Small intestine (tissue), 7 donors: ENCODE measurements at regions not wholly inside any gene's neighbourhood (a gene's known extent, or its start where the extent isn't known, plus 50 kb on each side); places are given as distances from the start of the nearest gene placed in this dataset.

Experiments used
- DNase-seq, 2 donors: peaks; one replicate each; pipeline versions ENCODE4 v3.0.0 to v3.0.0-alpha.2; 2013
- FAIRE-seq: peaks from 2 replicates; lab custom pipeline; 2012; peaks lifted over from hg19 to GRCh38; lab: Jason Lieb, UNC
- H3K27ac ChIP-seq, 3 donors: one replicate each; pipeline ENCODE4 v1.5.1; 2013; ENCODE audit warnings: low read length in 2 of 3, mild to moderate bottlenecking in 2 of 3, control low read depth in 1 of 3, inconsistent platforms in 1 of 3, low read depth in 1 of 3, moderate library complexity in 1 of 3
- H3K27me3 ChIP-seq, 3 donors: one replicate each; pipeline ENCODE4 v1.6.1; 2013; ENCODE audit warnings: low read length in 3 of 3, inconsistent platforms in 1 of 3; ENCODE audit not compliant: control insufficient read depth in 3 of 3, insufficient read depth in 3 of 3
- H3K36me3 ChIP-seq, 3 donors: one replicate each; pipeline ENCODE4 v1.6.1; 2013; ENCODE audit warnings: low read length in 3 of 3, inconsistent platforms in 1 of 3, low read depth in 1 of 3, mild to moderate bottlenecking in 1 of 3, moderate library complexity in 1 of 3; ENCODE audit not compliant: control insufficient read depth in 3 of 3, insufficient read depth in 2 of 3
- H3K4me1 ChIP-seq, 3 donors: one replicate each; pipeline ENCODE4 v1.6.1; 2013; ENCODE audit warnings: low read length in 2 of 3, inconsistent platforms in 1 of 3, low read depth in 1 of 3, mild to moderate bottlenecking in 1 of 3, moderate library complexity in 1 of 3; ENCODE audit not compliant: control insufficient read depth in 3 of 3, insufficient read depth in 2 of 3
- H3K4me3 ChIP-seq, 3 donors: one replicate each; pipeline ENCODE4 v1.5.1; 2013; ENCODE audit warnings: low read length in 3 of 3, control low read depth in 1 of 3, inconsistent platforms in 1 of 3, low read depth in 1 of 3, mild to moderate bottlenecking in 1 of 3, moderate library complexity in 1 of 3
- H3K9me3 ChIP-seq, 2 donors: one replicate each; pipeline ENCODE4 v1.6.1; 2013; ENCODE audit warnings: low read depth in 1 of 2, low read length in 1 of 2; ENCODE audit not compliant: control insufficient read depth in 2 of 2, insufficient read depth in 1 of 2
- WGBS, 3 donors: extraction: QIAGEN DNeasy Blood & Tissue Kit; methylation state at CpG; one replicate each; pipeline ENCODE4 v1.1.7; 2013; 5-methylcytosine and 5-hydroxymethylcytosine counted together
- donor health status: healthy with polysubstance abuse.
- donor health status: control.
- donor health status: control.
- donor health status: Bipolar disorder and iron deficiency.
- donor health status: healthy.

DNA sequence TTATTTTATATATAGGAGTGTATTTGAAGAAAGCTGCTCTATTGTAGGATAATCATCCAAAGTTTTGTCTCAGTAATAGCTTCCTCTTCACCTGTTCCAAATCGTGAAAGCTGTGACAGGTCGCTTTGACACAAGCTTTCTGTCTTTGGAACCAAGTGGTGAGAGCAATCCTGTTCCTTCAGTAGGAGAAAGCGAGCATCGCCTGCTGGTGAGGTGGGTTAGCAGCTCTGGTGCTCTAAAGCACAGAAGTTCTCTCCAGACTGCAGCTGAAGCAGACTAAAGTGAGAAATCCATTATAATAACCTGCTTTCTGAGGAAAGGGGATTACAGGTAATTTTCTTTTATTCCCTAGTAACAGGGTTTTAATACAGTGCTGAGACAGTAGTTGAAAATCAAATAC, 803.8 kb downstream of the ADGRL2 start:
- no peak overlapping the region for H3K27ac ChIP-seq
- WGBS, 3 donors: 52 to 65% (median 58%) methylated on average over 4 of the region's 4 CpGs
- FAIRE-seq: no peak

DNA sequence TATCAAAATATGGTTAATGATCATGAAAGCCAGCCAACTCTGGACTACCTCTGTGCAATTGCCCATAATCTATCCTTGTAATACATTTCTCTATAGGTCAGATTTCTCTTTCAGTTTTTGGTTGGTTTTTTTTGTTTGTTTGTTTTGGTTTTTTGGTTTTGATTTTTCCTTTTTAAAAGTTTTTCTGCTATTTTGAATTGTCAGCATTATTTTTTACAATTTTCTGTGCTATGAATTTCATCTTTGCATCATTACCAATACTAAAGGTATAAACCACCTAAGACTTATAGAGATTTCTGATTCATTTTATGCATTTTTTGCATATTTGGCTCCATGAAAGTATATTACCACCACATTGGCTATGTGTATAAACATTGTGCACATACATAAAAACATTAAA, 799.6 kb downstream of the ADGRL2 start:
- Histone ChIP-seq H3K9me3 (no peaks in the 10 kb centered on the region), H3K4me1 (no peaks in the 10 kb centered on the region), H3K27ac (no peak overlapping the region), H3K36me3 (no peaks in the 10 kb centered on the region), H3K27me3 (no peaks in the 10 kb centered on the region), H3K4me3 (no peak overlapping the region)
- FAIRE-seq (no peak), DNase-seq (no peak)

More for the DNA sequence above, 803.8 kb downstream of the ADGRL2 start:
- Histone ChIP-seq H3K36me3 (no peaks in the 10 kb centered on the region), H3K4me1 (no peaks in the 10 kb centered on the region), H3K4me3 (no peak overlapping the region), H3K27me3 (no peaks in the 10 kb centered on the region), H3K9me3 (no peaks in the 10 kb centered on the region)
- no peak for DNase-seq

DNA sequence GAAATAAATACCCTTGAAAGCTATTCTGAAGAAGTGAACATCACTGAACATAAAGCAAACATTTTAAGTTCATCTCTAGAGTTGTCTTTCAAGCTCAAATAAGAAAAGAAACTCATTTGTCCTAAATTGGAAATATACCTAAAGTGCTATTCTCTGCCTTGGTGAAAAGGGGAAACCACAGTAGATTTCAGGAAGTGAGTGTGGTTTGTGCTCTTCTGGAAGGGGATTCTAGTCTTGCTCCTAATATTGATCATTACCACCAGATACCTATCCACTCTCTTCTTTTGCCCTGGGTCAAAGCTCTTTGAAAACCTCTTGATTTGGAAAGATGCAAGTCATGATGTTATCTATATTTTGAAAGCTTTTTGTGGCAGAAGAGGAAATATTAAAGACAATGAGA, 798.1 kb downstream of the ADGRL2 start:
- no peaks in the 10 kb centered on the region for H3K4me1 ChIP-seq
- H3K27me3 ChIP-seq: no peaks in the 10 kb centered on the region
- no peak overlapping the region for H3K27ac ChIP-seq
- no peaks in the 10 kb centered on the region for H3K9me3 ChIP-seq
- no peak overlapping the region for H3K4me3 ChIP-seq
- FAIRE-seq: no peak
- H3K36me3 ChIP-seq: no peaks in the 10 kb centered on the region
- no peak for DNase-seq

DNA sequence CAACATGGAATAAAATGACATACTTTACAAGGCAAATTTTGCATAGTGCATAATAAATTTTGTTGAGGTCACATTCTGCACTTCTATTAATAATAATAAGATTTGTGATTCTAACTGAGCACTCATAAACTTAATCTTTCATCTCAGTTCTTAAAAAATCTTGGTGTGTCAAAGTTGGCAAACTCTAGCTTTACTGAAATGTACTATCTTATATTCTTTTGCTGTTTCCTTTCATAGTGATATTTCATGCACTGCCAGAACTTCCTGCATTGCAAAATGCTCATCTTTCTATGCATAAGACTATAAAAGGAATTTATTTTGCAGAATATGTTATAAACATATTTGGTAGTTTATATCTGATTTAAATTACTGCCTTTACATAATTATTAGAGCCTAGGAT, 797.6 kb downstream of the ADGRL2 start:
- no peak for DNase-seq
- Histone ChIP-seq H3K9me3 (no peaks in the 10 kb centered on the region), H3K27me3 (no peaks in the 10 kb centered on the region), H3K27ac (no peak overlapping the region), H3K36me3 (no peaks in the 10 kb centered on the region), H3K4me3 (no peak overlapping the region), H3K4me1 (no peaks in the 10 kb centered on the region)
- FAIRE-seq: no peak

DNA sequence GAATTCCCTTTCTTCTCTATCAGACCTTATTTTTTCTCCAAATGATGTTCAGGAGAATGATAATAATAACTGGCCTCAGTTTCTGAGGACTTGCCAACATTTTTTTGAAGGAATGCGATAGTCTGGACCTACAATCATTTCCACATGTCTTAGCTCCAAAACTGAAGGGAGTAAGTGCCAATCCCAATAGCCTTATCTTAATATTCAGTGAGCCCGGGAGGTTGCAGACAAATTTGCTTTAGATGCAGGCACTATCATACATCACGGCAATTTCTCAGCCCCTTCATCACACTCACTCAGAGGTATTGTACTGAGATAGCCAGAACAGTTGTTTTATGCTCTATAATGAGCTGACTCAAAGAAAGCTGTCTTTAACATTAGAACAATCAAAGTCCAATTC, 796.9 kb downstream of the ADGRL2 start:
- FAIRE-seq: no peak
- H3K9me3 ChIP-seq: no peaks in the 10 kb centered on the region
- WGBS, 3 donors: 57 to 75% (median 59%) methylated on average over 3 of the region's 3 CpGs
- H3K27ac ChIP-seq: no peak overlapping the region
- no peaks in the 10 kb centered on the region for H3K27me3 ChIP-seq
- no peaks in the 10 kb centered on the region for H3K4me1 ChIP-seq
- no peak overlapping the region for H3K4me3 ChIP-seq
- no peak for DNase-seq
- no peaks in the 10 kb centered on the region for H3K36me3 ChIP-seq

DNA sequence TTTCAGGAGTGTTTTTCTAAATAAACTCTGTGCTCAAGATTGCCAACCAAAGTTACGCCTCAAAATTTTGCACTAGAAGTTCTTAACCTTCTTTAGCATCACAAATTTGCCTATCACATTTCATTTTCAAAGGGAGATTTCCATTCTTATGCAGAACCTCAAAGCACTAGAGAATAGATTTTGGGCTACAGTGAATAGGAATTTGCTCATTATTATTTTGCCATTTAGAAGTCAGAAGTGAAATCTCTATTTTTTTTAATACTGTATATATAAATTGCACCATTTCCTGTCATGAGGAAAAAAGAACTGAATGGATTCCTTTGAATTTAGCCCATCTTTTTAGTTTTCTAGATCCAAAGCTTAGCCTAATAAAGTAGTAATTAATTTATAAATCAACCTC, 796.4 kb downstream of the ADGRL2 start:
- Histone ChIP-seq H3K27me3 (no peaks in the 10 kb centered on the region), H3K4me1 (no peaks in the 10 kb centered on the region), H3K4me3 (no peak overlapping the region), H3K9me3 (no peaks in the 10 kb centered on the region), H3K27ac (no peak overlapping the region), H3K36me3 (no peaks in the 10 kb centered on the region)
- WGBS, 3 donors: 85 to 98% (median 86%) methylated on average over 1 of the region's 1 CpG
- DNase-seq: no peak
- FAIRE-seq: no peak

DNA sequence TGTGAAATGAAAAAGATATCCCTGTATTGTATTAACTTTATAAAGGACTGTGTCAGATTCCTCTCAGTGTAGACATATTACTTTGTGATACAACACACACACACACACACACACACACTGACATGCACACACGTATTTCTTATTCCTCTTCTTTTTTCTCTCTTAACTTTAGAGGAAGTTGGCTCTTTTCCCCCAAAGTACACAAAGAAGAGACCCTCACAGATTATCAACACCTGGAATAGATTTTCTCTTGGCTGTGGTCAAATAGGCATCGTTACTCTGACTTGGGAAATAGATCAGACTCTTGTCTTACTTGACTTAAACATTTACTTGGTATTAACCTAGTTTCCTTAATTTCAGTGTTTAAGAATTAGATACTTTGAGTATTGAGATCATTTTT, 792.8 kb downstream of the ADGRL2 start:
- Histone ChIP-seq H3K36me3 (no peaks in the 10 kb centered on the region), H3K4me1 (no peaks in the 10 kb centered on the region), H3K4me3 (no peak overlapping the region), H3K27me3 (no peaks in the 10 kb centered on the region), H3K27ac (no peak overlapping the region), H3K9me3 (no peaks in the 10 kb centered on the region)
- WGBS, 3 donors: 49 to 59% (median 53%) methylated on average over 2 of the region's 2 CpGs
- DNase-seq (no peak), FAIRE-seq (no peak)

DNA sequence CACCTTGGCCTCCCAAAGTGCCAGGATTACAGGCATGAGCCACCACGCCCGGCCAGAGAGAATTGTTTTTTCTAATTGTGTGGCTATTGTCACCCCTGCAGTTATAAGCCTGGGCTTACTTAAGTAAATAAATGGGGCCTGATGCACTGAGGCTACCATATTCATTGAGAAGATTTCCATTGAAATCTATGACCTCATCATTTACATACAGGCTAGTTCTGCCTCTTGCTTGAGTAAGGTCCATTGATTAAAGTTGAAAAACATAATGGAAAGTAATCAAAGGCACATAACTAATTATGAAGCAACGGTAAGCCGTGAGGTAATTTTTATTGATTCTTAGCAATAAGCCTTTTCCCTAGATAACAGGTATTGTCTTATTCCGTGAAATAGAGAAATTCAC, 788.9 kb downstream of the ADGRL2 start:
- FAIRE-seq (no peak), DNase-seq (no peak)
- Histone ChIP-seq H3K4me1 (no peaks in the 10 kb centered on the region), H3K4me3 (no peak overlapping the region), H3K27ac (no peak overlapping the region), H3K27me3 (no peaks in the 10 kb centered on the region), H3K36me3 (no peaks in the 10 kb centered on the region), H3K9me3 (peaks cover 0 to 3% of the 10 kb centered on the region in 2 donors)
- 78 to 88% (median 82%) methylated on average over 5 of the region's 5 CpGs for WGBS, 3 donors

DNA sequence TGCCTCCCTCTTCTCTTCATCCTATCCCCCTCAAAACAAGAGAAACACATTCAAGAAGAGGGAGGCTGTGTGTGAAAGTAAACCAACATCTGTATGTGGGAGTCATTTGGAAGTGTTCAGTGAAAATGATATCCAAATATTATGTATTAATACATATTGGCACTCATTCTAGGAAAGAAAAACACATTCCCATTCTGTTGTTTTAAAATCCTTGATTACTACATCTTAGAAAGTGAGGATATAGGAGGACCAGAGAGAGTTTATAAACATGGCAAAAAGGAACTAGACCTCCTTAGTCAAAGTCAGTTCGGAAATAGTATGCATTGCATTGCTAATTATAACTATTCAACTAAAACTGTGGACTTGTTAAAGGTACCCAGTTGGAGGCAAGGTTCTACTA, 786.6 kb downstream of the ADGRL2 start:
- Histone ChIP-seq H3K27ac (no peak overlapping the region), H3K27me3 (no peaks in the 10 kb centered on the region), H3K4me3 (no peak overlapping the region), H3K36me3 (no peaks in the 10 kb centered on the region), H3K4me1 (no peaks in the 10 kb centered on the region), H3K9me3 (peaks cover 0 to 3% of the 10 kb centered on the region in 2 donors)
- WGBS, 3 donors: 66 to 71% (median 67%) methylated on average over 1 of the region's 1 CpG
- FAIRE-seq (no peak), DNase-seq (no peak)
